Sciatic nerve (tissue), 2 donors: ENCODE measurements at regions not wholly inside any gene's neighbourhood (a gene's known extent, or its start where the extent isn't known, plus 50 kb on each side); places are given as distances from the start of the nearest gene placed in this dataset.
"Not testable (repeated sequence)": the region's sequence is repeated elsewhere in the genome, so short reads cannot be mapped to it uniquely, and the experiment has no call there.

ENCODE experiments used
- ATAC-seq: fragments of 200-7000 bp; cut with Tn5 transposase; one replicate; pipeline ENCODE4 v1.9.1; 2020; ENCODE audit warnings: mild to moderate bottlenecking, moderate library complexity
- DNase-seq: peaks from one replicate; pipeline ENCODE4 v3.0.0-alpha.2; 2020; ENCODE audit warnings: low spot score
- intact Hi-C: fragments of 100-400 bp; cut with DNase I; formaldehyde crosslinking; loops from one replicate; pipeline ENCODE4 v1.14.2; 2022
- donor health status: DM: no; HTN: no; CAD: no.
- donor health status: DM: no; HTN: no; CAD: no.

DNA sequence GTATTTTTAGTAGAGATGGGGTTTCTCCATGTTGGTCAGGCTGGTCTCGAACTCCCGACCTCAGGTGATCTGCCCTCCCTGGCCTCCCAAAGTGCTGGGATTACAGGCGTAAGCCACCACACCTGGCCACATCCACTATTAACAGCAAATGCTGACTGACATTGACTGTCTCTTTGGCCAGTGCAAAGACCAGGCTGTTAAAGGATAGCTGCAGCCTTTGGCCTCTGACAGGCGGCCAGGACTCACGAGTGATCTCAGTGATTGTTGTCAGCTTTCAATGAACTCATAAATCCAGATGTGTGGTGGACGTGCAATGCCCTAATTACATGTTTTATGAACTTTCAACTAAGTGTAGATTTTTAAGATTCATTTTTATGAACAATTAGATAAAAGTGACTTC, 174.4 kb upstream of the EXOC2 start:
- ATAC-seq (no peak), DNase-seq (no peak)
- intact Hi-C loops, result loop anchor here (2.0 kb wide), 1 partner anchor 61 kb away; no protein-coding TSS in a partner anchor

DNA sequence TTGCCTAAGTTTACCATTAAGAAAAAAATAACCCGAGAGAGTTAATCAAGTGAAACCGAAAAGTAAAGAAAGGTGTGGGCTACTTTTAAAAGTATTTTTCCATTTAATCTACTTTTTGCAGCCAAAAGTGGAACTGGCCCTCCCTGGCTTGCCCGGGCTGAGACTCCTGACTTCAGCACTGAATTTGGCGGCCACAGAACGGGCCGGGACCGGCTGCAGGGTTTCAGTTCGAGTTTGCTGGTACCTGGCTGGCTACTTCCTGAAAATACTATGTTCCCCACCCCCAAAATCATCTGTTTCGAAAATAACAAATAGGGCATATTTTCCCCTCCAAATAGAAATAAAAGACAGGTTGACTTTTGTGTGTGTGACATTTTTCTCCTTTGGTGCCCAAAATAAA, 173.4 kb upstream of the EXOC2 start:
- intact Hi-C loops, result loop anchor here (2.0 kb wide), 1 partner anchor 62 kb away; no protein-coding TSS in a partner anchor
- DNase-seq (no peak), ATAC-seq (no peak)

DNA sequence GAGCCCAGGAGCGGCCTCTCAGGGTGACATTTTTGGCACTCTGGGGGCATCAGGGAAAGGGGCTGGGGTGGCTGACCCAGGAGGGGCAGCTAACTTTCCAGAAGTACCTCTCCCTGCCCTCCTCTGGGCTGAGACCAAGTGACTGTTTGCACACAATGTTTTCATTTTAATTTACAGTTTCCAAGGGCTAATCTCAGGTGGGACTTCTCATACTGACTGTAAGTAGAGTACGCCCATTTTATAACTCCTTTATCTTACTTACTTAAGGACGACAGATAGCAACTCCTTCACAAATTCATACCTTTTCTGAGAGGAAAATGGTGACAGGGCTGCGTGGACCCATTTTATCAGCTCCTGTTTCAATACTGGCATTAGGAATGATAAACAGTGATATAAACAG, 172.9 kb upstream of the EXOC2 start:
- DNase-seq (no peak), ATAC-seq (no peak)
- intact Hi-C loops, result loop anchor here (2.0 kb wide), 1 partner anchor 63 kb away; no protein-coding TSS in a partner anchor

DNA sequence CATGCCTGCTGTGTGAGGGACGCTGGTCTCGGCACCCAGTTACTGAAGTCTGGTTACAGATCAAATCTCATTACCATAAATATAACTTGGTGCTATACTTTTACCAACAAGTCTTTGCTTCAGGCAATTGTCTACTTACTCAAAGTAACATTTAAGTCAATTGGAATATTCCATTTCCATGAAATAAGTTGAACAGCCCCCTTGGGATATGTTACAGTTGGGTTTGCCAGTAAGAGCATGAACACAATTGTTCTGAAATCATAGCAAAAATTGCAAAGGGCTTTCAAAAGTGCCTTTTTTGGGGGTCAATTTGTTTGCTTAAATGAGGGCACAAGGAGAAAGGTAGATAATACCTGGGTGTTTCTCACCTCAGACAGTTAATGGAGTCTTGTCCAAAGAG, 170.9 kb upstream of the EXOC2 start:
- intact Hi-C loops, result no loop called here

DNA sequence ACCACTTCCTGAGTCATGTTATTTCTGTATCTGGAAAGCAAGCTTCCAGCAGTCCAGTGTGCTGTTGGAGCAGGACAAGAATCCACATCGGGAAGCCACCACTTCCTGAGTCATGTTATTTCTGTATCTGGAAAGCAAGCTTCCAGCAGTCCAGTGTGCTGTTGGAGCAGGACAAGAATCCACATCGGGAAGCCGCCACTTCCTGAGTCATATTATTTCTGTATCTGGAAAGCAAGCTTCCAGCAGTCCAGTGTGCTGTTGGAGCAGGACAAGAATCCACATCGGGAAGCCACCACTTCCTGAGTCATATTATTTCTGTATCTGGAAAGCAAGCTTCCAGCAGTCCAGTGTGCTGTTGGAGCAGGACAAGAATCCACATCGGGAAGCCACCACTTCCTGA, 170.2 kb upstream of the EXOC2 start:
- intact Hi-C loops, DNase-seq, ATAC-seq: not testable (repeated sequence)

More for the DNA sequence above, 170.9 kb upstream of the EXOC2 start:
- DNase-seq (no peak), ATAC-seq (no peak)

DNA sequence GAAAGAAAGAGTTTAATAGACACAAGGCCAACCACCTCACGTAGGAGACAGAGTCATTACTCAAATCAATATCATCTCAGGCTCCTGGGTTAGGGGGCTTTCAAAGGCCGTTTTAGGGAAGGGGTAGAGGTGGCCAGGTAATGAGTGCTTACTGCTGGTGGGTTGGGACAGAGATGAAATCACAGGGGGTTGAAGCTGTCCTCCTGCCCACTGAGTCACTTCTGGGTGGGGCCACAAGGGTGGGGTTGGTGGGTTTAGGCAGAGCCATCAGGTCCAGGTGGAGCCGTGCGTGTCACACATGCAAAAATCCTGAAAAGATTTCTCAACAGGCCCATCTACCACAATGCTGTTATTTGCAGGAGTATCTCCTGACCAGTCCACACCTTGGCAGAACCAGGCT, 167.0 kb upstream of the EXOC2 start:
- ATAC-seq, result no peak
- intact Hi-C loops, result no loop called here
- DNase-seq, result no peak

DNA sequence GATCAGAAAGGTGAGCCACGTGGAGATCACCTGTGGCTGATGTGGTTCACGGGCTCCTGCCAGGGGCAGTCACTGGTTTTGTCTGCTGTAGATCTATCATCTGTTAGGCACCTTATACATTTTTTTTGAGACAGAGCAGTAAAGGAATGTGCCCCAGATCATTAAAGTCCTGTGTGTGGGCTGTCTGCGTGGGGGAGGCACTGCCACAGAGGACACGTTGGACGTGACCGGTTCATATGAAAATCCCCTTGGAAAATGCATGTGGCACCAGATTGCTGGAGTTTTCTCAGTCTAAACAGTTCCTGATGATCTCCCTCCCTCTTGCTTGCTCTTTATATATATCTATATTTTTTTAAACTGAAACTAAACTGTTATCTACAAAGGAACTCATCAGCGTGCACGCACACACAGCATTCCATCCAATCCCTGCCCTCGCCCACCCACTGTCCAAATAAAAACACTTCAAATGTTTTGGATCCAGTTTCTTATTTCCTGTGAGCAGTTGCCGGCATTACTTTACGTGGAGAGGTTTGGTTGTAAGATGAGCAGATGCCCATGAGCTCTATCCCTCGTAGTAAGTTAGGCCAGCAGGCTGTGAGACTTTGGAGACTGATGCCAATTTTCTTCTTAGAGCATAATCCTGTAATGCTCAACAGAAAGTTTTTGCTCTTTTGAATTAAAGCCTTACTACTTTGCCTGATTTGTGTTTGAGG, 161.6 kb upstream of the EXOC2 start:
- intact Hi-C loops, result no loop called here
- ATAC-seq, result no peak
- no peak for DNase-seq

DNA sequence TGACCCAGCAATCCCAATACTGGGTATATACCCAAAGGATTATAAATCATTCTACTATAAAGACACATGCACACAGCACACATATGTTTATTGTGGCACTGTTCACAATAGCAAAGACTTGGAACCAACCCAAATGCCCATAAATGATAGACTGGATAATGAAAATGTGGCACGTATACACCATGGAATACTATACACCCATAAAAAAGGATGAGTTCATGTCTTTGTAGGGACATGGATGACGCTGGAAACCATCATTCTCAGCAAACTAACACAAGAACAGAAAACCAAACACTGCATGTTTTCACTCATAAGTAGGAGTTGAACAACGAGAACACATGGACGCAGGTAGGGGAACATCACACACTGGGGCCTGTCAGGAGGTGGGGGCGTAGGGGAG, 159.3 kb upstream of the EXOC2 start:
- intact Hi-C loops, DNase-seq, ATAC-seq: not testable (repeated sequence)

DNA sequence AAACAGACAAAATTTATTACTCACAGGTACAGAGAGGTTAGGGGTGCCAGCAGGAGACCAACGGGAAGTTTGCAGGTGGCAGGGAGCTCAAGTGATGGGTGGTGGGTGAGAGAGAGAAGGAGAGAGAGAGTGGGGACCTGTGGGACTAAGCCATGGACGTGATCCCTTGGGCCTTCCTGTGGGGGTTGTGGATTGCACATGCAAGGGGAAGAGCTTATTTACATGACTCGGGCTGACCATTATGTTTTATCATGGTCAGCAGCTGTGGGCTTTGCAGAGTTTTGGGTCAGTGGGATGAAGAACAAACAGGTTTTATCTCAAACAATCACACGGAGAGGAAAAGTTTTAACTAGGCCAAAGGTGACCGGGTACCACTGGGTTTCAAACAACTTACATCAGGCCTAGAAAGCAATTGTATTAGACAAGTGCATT, 156.2 kb upstream of the EXOC2 start:
- ATAC-seq, result no peak

DNA sequence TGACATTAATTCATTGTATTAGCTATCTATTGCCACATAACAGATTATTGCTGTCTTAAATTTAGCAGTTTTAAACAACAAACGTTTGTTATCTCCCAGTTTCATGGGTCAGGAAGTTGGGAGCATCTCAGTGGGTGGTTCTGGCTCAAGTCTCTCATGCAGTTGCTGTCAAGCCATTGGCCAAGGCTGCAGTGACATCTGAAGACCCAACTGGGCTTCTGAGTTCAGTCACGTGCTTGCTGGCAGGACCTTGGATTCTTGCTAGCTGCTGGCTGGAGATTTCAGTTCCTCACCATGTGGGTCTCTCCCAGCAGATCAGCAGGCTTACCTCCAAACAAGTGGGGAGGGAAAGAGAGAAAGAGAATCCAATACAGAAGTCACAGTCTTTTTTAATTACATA, 152.6 kb upstream of the EXOC2 start:
- DNase-seq, result no peak
- no peak for ATAC-seq
- intact Hi-C loops, result no loop called here

More for the DNA sequence above, 156.2 kb upstream of the EXOC2 start:
- DNase-seq, result no peak
- intact Hi-C loops, result no loop called here

DNA sequence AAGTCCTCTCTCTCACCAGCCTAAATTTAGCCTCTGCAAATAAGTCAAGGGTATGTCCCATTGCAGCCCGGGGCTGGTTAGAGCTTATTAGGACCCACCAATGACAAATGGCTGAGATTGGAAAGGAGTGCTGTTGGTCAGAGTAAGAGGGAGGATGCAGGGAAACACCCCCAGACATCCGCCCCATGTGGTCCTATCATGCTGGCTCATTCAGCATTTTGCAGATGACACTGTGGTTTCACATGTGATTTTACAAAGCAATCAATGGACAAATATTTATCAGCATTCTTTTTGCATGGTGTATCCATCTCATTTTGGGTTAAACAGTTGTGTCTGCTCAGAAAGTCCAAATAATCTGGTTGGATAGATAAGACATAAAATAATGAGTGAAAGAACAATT, 152.2 kb upstream of the EXOC2 start:
- no peak for DNase-seq
- no peak for ATAC-seq
- intact Hi-C loops, result no loop called here

DNA sequence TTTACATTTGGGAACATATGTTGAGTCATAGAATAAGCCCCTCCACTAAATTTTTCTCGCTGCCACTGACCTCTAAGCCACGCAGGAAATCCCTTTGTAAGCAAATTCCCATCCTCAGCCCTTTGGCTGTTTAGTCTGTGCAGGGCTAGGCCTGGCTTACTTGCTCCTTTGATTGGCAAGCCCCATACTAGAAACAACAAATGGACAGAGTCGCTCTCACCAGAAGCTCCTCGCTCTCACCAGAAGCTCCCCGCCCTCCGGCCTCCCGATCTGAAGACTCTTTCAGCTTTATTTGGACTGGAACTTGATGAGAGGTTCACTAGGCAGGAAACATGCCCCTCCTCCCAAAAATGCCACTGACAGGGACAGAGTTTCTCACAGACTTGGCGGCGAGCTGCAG, 149.2 kb upstream of the EXOC2 start:
- ATAC-seq (no peak), DNase-seq (no peak)
- intact Hi-C loops, result no loop called here

DNA sequence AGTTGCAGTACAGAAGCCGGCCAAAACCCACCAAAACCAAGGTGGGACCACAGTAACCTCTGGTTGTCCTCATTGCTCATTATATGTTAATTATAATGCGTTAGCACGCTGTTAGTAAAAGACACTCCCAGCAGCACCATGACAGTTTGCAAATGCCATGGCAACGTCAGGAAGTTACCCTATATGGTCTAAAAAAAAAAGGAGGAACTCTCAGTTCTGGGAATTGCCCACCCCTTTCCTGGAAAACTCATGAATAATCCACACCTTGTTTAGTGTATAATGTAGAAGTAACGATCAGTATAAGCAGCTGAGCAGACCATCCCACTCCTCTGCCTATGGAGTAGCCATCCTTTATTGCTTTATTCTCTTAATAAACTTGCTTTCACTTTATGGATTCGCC, 148.6 kb upstream of the EXOC2 start:
- ATAC-seq (no peak), DNase-seq (no peak)
- intact Hi-C loops, result no loop called here

DNA sequence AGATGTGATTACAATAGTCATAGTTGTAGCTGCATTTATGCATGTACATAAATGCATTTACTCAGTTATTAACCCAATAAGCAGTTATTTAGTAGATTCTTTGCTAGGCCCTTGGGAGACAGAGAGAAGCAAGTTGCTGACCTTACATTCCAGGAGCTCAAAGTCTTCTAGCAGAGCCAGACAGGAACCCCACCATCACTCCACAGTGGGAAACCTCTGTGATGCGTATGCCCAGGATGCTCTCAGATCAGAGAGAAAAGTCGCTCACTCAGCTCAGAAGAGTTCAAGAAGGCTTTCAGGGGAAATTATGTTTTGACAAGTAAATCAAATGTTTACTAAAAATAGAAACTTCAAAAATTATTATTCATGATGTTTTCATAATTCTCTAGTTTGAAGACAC, 146.3 kb upstream of the EXOC2 start:
- no peak for ATAC-seq
- intact Hi-C loops, result no loop called here

DNA sequence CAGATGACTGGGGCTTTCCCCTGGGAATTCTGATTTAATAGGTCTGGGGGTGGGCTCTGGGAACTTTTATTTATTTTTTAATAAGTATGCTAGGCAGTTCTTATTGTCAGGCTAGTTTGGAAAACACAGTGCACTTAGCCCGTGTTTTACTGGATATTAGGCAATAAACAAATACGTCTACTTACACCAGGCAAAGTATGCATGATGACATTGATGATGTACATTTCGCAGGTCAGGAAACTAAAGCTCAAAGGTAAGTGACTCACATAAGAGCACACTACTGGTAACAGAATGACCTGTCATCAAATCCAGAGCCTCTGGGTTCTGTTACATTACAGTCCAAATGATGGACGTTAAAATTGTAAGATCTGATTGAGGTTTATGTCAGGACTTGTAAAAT, 144.4 kb upstream of the EXOC2 start:
- intact Hi-C loops, result no loop called here
- DNase-seq (no peak), ATAC-seq (no peak)

More for the DNA sequence above, 146.3 kb upstream of the EXOC2 start:
- no peak for DNase-seq

DNA sequence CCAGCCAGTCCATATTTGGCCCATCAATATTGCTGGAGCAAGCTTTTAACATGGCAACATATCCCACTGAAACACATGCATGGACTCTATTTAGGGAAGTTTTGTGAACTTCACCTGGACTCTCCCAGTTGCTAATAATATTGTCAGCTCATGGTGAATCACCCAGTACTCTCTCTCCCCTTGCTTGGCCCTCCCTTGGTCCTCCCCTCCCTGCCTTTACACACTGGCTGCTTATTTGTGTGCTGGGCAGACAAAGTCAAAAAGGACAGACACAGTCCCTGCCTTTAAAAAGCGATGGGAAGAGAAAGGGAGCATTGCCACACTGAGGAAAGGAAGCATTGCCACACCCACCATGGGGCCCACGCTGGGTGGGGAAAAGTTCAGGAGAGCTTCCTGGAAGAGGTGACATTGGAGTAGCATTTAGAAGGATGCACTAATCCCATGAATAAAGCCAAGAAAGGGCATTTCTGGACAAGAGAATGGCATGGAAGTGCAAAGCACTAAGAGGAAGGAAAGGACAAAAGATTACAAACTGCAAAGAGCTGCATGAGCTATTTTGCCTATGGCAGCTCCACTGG, 143.4 kb upstream of the EXOC2 start:
- no peak for ATAC-seq
- intact Hi-C loops, result no loop called here
- no peak for DNase-seq

DNA sequence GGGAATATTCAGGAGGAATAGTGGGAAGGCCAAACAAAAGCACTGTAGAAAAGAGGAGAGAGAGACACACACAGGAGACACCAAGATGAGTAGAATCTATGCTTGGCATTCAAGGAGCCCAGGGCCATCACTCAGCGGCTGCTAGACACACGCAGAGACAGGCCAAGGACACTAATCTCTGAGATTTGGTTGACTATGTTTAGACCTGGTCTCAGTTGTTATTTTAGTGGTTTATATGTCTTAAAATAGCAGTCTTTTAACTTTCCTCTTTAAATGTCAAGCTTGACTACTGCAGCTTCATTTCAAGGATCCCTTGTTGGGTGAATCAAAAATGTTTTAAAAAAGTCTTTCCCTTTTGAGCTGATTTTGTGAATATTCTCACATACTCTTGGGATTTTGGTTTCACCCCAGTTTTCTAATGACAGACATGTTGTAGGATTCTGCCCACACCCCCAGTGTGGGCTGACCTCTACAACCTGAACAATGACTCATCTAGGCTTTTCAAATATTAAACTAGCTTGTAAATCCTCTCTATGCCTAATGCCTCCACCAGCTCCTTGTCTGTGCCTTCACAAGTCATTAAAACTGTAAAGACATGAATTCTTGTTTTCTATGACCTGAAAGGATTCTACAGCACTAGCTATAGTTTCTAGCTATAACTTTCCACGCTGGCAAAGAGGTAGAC, 142.7 kb upstream of the EXOC2 start:
- no peak for DNase-seq
- intact Hi-C loops, result no loop called here
- ATAC-seq, result no peak

DNA sequence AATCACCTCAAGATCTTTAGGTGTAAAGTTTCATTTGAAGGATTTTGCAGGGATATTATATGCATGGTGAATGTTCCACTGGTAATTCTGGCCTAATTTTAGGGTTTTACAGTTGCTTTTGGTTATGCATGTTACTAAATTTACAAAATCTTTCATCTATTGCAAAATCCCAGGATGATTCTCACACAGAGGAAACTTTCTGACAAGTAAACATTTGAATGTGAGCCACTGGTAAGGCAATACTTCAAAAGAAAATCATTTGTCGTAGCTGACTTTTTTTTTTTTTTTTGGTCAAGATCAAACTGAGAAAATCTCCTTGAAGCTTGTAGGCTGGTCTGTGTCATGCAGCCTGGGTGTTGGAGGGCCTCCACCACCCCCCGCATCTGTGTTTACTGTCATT, 141.9 kb upstream of the EXOC2 start:
- ATAC-seq, result no peak

DNA sequence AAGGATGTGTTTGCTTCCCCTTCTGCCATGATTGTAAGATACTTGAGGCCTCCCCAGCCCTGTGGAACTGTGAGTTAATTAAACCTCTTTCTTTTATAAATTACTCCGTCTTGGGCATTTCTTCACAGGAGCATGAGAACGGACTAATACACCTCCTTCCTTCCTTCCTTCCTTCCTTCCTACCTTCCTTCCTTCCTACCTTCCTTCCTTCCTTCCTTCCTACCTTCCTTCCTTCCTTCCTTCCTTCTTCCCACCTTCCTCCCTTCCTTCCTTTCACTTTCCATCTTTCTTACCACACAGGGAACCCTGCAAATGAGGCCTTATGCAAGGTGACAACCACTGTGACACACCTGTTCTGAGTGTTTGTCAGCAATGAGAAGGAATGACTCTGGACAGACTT, 141.3 kb upstream of the EXOC2 start:
- ATAC-seq, result no peak
- intact Hi-C loops, result no loop called here
- no peak for DNase-seq

More for the DNA sequence above, 141.9 kb upstream of the EXOC2 start:
- intact Hi-C loops, result no loop called here
- no peak for DNase-seq

DNA sequence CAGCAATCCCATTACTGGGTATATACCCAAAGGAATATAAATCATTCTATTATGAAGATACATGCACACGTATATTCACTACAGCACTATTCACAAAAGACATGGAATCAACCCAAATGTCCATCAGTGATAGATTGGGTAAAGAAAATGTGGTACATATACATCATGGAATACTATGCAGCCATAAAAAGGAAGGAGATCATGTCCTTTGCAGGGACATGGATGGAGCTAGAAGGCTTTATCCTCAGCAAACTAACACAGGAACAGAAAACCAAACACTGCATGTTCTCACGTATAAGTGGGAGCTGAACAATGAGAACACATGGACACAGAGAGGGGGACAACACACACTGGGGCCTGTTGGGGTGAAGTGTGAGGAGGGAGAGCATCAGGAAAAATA, 139.9 kb upstream of the EXOC2 start:
- DNase-seq, ATAC-seq, intact Hi-C loops: not testable (repeated sequence)
